ENCODE measurements at regions not wholly inside any gene's neighbourhood (a gene's known extent, or its start where the extent isn't known, plus 50 kb on each side); places are given as distances from the start of the nearest gene placed in this dataset.

DNA sequence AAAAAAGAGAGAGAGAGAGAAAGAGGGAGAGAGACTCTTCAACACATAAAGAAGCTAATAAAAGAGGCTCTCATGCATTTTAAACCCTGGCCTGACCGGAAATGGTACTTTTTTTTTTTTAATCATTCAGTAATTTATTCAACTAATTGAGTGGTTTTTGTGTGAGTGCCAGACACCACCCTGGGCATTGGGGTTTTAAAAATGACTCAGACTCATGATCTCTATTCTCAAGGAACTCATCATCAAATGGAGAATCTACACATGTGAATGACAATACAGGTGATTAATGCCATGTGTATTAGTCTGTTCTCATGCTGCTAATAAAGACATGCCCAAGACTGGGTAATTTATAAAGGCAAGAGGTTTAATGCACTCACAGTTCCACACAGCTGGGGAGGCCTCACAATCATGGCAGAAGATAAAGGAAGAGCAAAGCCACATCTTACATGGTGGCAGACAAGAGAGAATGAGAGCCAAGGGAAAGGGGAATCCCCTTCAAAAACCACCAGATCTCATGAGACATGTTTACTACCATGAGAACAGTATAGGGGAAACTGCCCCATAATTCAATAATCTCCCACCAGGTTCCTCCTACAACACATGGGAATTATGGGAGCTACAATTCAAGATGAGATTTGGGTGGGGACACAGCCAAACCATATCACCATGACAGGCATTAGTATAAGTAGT, 158.5 kb upstream of the AUTS2 start:
- TF ChIP-seq, protein P1, sequence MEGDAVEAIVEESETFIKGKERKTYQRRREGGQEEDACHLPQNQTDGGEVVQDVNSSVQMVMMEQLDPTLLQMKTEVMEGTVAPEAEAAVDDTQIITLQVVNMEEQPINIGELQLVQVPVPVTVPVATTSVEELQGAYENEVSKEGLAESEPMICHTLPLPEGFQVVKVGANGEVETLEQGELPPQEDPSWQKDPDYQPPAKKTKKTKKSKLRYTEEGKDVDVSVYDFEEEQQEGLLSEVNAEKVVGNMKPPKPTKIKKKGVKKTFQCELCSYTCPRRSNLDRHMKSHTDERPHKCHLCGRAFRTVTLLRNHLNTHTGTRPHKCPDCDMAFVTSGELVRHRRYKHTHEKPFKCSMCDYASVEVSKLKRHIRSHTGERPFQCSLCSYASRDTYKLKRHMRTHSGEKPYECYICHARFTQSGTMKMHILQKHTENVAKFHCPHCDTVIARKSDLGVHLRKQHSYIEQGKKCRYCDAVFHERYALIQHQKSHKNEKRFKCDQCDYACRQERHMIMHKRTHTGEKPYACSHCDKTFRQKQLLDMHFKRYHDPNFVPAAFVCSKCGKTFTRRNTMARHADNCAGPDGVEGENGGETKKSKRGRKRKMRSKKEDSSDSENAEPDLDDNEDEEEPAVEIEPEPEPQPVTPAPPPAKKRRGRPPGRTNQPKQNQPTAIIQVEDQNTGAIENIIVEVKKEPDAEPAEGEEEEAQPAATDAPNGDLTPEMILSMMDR (IDR thresholded peaks at IDR 0.05), result no peak
- no peak for TF ChIP-seq EP300 (IDR thresholded peaks at IDR 0.05)
